RWPE2 (cell line): ENCODE measurements at regions not wholly inside any gene's neighbourhood (a gene's known extent, or its start where the extent isn't known, plus 50 kb on each side); places are given as distances from the start of the nearest gene placed in this dataset.

Experiments
- ATAC-seq: fragments of 200-7000 bp; cut with Tn5 transposase; 3 replicates; pipeline ENCODE4 v1.9.1; 2021; ENCODE audit warnings: low read depth
- DNase-seq: peaks from one replicate; pipeline ENCODE4 v3.0.0-alpha.2; 2020; ENCODE audit warnings: low spot score
- H3K27ac ChIP-seq: fragments of 450-650 bp; 2 replicates; pipeline ENCODE4 v1.5.1; 2017; ENCODE audit warnings: mild to moderate bottlenecking; ENCODE audit not compliant: poor library complexity, severe bottlenecking
- H3K27me3 ChIP-seq: fragments of 250-450 bp; sonication (Bioruptor Pico); 2 replicates; pipeline ENCODE4 v1.5.1; 2021; ENCODE audit warnings: mild to moderate bottlenecking, moderate library complexity; ENCODE audit not compliant: insufficient read depth, poor library complexity, severe bottlenecking
- H3K36me3 ChIP-seq: fragments of 250-450 bp; sonication (Bioruptor Pico); 2 replicates; pipeline ENCODE4 v1.5.1; 2020; ENCODE audit warnings: low read depth, mild to moderate bottlenecking, moderate library complexity
- H3K4me1 ChIP-seq: fragments of 250-450 bp; sonication (Bioruptor Pico); 2 replicates; pipeline ENCODE4 v1.5.1; 2021; ENCODE audit warnings: mild to moderate bottlenecking, moderate library complexity; ENCODE audit not compliant: insufficient read depth, poor library complexity, severe bottlenecking
- H3K4me3 ChIP-seq: fragments of 250-450 bp; sonication (Bioruptor Pico); 2 replicates; pipeline ENCODE4 v1.5.1; 2021; ENCODE audit warnings: mild to moderate bottlenecking, moderate library complexity; ENCODE audit not compliant: severe bottlenecking
- H3K9me3 ChIP-seq: fragments of 250-450 bp; sonication (Bioruptor Pico); 2 replicates; pipeline ENCODE4 v1.5.1; 2021; ENCODE audit warnings: mild to moderate bottlenecking, moderate library complexity; ENCODE audit not compliant: severe bottlenecking
- TF ChIP-seq, protein P1 (sequence below): fragments of 450-650 bp; IDR thresholded peaks from one replicate; pipeline ENCODE4 v1.5.1; 2017; ENCODE audit warnings: mild to moderate bottlenecking, moderate library complexity; ENCODE audit not compliant: poor library complexity, severe bottlenecking

GRCh38 chr4:26009502-26009901 lies 95.5 kb downstream of the SMIM20 start:
- TF ChIP-seq, protein P1, sequence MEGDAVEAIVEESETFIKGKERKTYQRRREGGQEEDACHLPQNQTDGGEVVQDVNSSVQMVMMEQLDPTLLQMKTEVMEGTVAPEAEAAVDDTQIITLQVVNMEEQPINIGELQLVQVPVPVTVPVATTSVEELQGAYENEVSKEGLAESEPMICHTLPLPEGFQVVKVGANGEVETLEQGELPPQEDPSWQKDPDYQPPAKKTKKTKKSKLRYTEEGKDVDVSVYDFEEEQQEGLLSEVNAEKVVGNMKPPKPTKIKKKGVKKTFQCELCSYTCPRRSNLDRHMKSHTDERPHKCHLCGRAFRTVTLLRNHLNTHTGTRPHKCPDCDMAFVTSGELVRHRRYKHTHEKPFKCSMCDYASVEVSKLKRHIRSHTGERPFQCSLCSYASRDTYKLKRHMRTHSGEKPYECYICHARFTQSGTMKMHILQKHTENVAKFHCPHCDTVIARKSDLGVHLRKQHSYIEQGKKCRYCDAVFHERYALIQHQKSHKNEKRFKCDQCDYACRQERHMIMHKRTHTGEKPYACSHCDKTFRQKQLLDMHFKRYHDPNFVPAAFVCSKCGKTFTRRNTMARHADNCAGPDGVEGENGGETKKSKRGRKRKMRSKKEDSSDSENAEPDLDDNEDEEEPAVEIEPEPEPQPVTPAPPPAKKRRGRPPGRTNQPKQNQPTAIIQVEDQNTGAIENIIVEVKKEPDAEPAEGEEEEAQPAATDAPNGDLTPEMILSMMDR: no peak
- ATAC-seq: no peak
- Histone ChIP-seq H3K4me1 (no peaks in the 10 kb centered on the region), H3K36me3 (no peaks in the 10 kb centered on the region), H3K9me3 (peaks cover 4% of the 10 kb centered on the region), H3K27me3 (no peaks in the 10 kb centered on the region), H3K27ac (no peak overlapping the region), H3K4me3 (no peak overlapping the region)
- no peak for DNase-seq

DNA sequence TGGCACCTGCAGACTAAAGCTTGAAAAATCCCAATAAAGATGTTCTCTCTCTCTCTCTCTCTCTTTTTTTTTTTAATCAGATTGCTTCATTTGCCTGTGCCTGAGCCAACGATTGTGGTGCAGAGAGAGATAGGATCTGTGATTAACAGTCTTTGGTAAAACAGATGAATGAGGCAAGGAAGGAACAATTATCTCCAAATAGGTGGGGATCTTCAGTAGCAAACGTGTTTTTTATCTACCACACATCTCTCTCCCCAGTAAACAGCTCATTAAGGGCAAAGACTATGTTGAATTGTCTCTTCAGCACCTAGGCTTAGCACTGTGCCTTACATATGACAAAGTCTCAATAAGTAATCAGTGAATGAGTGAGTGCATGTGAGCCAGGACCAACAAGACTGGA lies 96.3 kb downstream of the SMIM20 start:
- ATAC-seq: no peak
- peaks cover 4% of the 10 kb centered on the region for H3K9me3 ChIP-seq

DNA sequence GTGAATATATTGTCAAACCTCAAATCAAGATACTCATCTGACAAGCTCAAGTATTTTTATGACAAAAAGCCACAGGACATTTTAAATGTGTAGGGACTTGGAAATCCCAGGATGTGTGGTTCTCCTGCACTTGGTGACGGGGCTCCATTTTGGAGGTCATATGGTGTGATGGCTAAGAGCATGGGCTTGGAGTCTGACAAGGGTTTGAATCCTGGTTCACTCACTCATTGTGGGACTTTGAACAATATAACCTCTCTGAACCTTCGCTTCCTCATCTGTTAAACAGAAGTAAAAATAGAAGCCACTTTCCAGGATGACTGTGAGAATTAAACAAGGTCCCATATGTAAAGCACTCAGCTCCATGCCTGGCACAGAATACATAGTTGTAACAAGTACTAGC lies 99.6 kb downstream of the SMIM20 start:
- no peak for DNase-seq
- no peaks in the 10 kb centered on the region for H3K27me3 ChIP-seq

More for the DNA sequence above, 96.3 kb downstream of the SMIM20 start:
- Histone ChIP-seq H3K27me3 (no peaks in the 10 kb centered on the region), H3K36me3 (no peaks in the 10 kb centered on the region), H3K27ac (no peak overlapping the region), H3K4me3 (no peak overlapping the region), H3K4me1 (no peaks in the 10 kb centered on the region)
- DNase-seq: no peak
- TF ChIP-seq, protein P1: no peak

GRCh38 chr4:26015133-26015651 lies 101.2 kb downstream of the SMIM20 start:
- no peak for ATAC-seq
- H3K27me3 ChIP-seq: no peaks in the 10 kb centered on the region
- H3K9me3 ChIP-seq: no peaks in the 10 kb centered on the region
- peaks cover 5% of the 10 kb centered on the region for H3K4me1 ChIP-seq
- TF ChIP-seq, protein P1: no peak
- DNase-seq: no peak
- H3K27ac ChIP-seq: no peak overlapping the region
- H3K4me3 ChIP-seq: no peak overlapping the region
- H3K36me3 ChIP-seq: no peaks in the 10 kb centered on the region

More for the DNA sequence above, 99.6 kb downstream of the SMIM20 start:
- Histone ChIP-seq H3K36me3 (no peaks in the 10 kb centered on the region), H3K4me1 (no peaks in the 10 kb centered on the region), H3K4me3 (no peak overlapping the region), H3K9me3 (peaks cover 2% of the 10 kb centered on the region), H3K27ac (no peak overlapping the region)
- no peak for ATAC-seq
- TF ChIP-seq, protein P1: no peak

DNA sequence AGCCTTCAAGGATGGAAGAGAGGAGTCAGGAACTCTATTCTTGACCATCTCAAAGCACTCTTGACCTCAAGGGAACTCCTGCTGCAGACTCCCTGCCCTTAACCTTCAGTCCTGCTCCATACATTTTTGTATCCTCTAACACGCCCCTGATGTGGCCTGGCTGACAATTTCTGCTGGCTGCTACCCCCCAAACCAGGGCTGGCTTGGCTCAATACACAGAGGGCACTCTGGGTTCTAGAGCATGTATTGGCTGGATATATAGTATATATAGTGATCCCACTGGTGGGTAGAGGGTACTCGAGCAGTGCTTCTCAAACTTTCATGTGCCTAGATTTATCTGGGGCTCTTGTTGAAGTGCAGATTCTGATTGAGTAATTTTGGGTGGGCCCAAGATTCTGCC lies 101.9 kb downstream of the SMIM20 start:
- DNase-seq: no peak
- no peak for ATAC-seq
- no peak overlapping the region for H3K4me3 ChIP-seq
- no peak overlapping the region for H3K27ac ChIP-seq
- H3K9me3 ChIP-seq: no peaks in the 10 kb centered on the region
- no peaks in the 10 kb centered on the region for H3K36me3 ChIP-seq
- TF ChIP-seq, protein P1: no peak
- H3K27me3 ChIP-seq: no peaks in the 10 kb centered on the region
- peaks cover 12% of the 10 kb centered on the region for H3K4me1 ChIP-seq
